ENCODE measurements at regions not wholly inside any gene's neighbourhood (a gene's known extent, or its start where the extent isn't known, plus 50 kb on each side); places are given as distances from the start of the nearest gene placed in this dataset.

DNA sequence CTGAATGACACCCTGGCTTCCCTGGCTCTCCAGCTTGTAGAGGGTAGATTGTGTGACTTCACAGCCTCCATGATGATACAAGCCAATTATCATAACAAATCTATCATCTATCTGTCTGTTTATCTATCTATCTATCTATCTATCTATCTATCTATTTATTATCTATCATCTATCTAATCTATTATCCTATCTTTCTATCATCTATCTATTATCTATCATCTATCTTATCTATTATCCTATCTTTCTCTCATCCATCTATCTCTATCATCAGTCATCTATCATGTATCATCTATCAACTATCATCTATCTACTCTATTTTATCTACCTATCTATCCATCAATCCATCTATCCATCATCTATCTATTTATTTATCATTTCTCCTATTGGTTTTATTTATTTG, 361.8 kb downstream of the RNF144A start:
- no peaks in the 10 kb centered on the region for H3K36me3 ChIP-seq (ENCODE audit: control insufficient read depth in 2 of 2, insufficient read depth in 2 of 2, low read length in 2 of 2)
- H3K4me3 ChIP-seq (ENCODE audit: low read length in 2 of 2), result no peak overlapping the region
- H3K9me3 ChIP-seq (ENCODE audit: control insufficient read depth in 2 of 2, low read length in 2 of 2), result no peaks in the 10 kb centered on the region
- H3K9ac ChIP-seq (ENCODE audit: low read depth in 1 of 2, low read length in 2 of 2), result no peak overlapping the region
- no peaks in the 10 kb centered on the region for H3K27me3 ChIP-seq (ENCODE audit: control insufficient read depth in 2 of 2, insufficient read depth in 2 of 2, low read length in 2 of 2)
- no peaks in the 10 kb centered on the region for H3K4me1 ChIP-seq (ENCODE audit: control insufficient read depth in 2 of 2, insufficient read depth in 2 of 2, low read length in 2 of 2)
- no peak overlapping the region for H3K27ac ChIP-seq (ENCODE audit: low read depth in 2 of 2, low read length in 2 of 2)

DNA sequence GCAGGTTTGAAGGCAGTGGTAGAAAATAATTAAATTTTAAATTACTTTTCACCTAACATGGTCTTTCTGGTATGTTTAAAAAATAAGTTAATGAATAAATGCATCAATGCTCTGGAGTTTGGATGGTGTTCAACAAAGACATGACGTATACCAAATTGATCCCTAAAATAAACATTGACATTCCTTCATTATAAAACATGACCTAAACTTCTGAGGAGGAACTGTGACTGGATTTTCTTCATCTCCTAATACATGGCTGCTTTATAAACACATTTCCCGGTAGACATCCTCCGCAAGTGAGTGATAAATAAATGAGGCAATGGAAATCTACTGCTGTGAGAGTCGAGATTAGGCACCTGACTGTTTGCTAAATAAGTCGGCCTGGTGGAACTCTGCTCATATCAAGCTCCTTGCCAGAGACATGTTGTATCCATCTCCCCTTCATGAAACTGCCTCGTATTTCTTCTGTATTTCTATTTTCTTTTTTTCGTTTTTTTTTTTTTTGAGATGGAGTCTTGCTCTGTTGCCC, 362.3 kb downstream of the RNF144A start:
- Histone ChIP-seq H3K36me3 (ENCODE audit: control insufficient read depth in 2 of 2, insufficient read depth in 2 of 2, low read length in 2 of 2) (no peaks in the 10 kb centered on the region), H3K27ac (ENCODE audit: low read depth in 2 of 2, low read length in 2 of 2) (no peak overlapping the region)

DNA sequence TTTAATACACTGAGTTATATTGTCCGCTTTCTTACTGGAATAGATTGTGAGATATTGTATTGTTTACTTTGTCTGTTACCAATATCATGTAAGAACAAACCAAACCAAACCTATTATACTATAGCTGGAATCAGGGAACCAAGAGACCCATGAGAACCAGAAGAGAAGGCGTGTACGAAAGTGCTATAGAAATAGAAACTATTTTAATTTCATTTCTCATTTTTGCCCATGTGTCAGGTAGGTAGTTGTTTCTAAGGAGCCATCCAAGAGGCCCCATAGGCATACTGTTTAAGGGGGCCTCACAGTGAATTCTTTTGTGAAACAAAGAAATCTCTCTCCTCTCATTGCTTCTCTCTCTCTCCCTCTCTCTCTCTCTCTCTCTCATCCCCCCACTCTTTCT, 363.6 kb downstream of the RNF144A start:
- H3K4me1 ChIP-seq (ENCODE audit: control insufficient read depth in 2 of 2, insufficient read depth in 2 of 2, low read length in 2 of 2), result no peaks in the 10 kb centered on the region
- H3K27me3 ChIP-seq (ENCODE audit: control insufficient read depth in 2 of 2, insufficient read depth in 2 of 2, low read length in 2 of 2), result no peaks in the 10 kb centered on the region
- no peaks in the 10 kb centered on the region for H3K36me3 ChIP-seq (ENCODE audit: control insufficient read depth in 2 of 2, insufficient read depth in 2 of 2, low read length in 2 of 2)
- H3K9me3 ChIP-seq (ENCODE audit: control insufficient read depth in 2 of 2, low read length in 2 of 2), result no peaks in the 10 kb centered on the region
- H3K27ac ChIP-seq (ENCODE audit: low read depth in 2 of 2, low read length in 2 of 2), result no peak overlapping the region
- H3K4me3 ChIP-seq (ENCODE audit: low read length in 2 of 2), result no peak overlapping the region
- H3K9ac ChIP-seq (ENCODE audit: low read depth in 1 of 2, low read length in 2 of 2), result no peak overlapping the region

More for the DNA sequence above, 362.3 kb downstream of the RNF144A start:
- Histone ChIP-seq H3K27me3 (ENCODE audit: control insufficient read depth in 2 of 2, insufficient read depth in 2 of 2, low read length in 2 of 2) (no peaks in the 10 kb centered on the region), H3K9ac (ENCODE audit: low read depth in 1 of 2, low read length in 2 of 2) (no peak overlapping the region), H3K4me3 (ENCODE audit: low read length in 2 of 2) (no peak overlapping the region), H3K9me3 (ENCODE audit: control insufficient read depth in 2 of 2, low read length in 2 of 2) (no peaks in the 10 kb centered on the region), H3K4me1 (ENCODE audit: control insufficient read depth in 2 of 2, insufficient read depth in 2 of 2, low read length in 2 of 2) (no peaks in the 10 kb centered on the region)

DNA sequence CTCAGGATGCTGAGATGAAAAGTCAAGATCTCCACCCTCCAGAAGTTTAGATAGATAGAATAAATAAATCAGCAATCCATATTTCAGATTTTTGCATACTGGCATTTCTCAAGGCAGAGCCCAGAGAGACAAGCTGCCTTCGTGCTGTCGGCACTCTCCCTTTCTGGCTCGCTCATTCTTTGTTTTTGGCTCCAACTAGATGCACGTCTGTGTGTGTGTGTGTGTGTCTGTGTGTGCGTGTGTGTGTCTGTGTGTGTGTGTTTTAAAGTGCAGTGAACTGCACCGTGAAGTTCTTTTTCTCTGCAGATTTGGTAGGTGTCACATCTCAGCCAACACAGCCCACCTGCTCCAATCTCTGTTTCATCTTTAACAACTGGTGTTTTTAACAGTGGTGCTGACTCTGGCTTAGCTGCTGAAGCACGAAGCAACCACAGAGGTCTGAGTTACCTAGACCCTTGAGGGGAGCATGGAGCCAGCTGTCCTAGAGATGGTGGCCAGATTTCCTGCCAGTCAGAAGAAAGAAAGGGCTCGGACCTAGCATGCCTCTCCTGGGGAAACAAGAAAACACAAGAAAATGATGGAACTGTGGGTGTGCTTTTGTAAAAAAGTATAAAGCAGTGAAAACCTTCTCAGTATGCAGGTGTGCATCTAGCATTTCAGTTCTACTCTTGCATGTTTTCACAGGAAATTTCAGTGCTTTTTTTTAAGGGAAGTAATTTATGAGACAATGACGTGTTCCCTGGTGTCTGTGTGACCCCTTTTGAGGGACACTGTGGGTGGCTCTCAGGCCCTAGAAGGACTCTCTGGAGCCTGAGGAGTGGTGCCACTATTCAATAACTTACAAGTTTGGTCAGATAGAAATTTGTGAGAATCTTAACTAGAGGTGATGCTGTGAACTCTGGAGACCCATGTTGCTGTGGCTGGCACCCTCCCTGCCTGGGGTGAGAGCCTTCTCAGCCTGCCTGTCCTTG, 364.3 kb downstream of the RNF144A start:
- H3K27ac ChIP-seq (ENCODE audit: low read depth in 2 of 2, low read length in 2 of 2), result no peak overlapping the region
- H3K9ac ChIP-seq (ENCODE audit: low read depth in 1 of 2, low read length in 2 of 2), result no peak overlapping the region
- no peaks in the 10 kb centered on the region for H3K9me3 ChIP-seq (ENCODE audit: control insufficient read depth in 2 of 2, low read length in 2 of 2)
- no peaks in the 10 kb centered on the region for H3K36me3 ChIP-seq (ENCODE audit: control insufficient read depth in 2 of 2, insufficient read depth in 2 of 2, low read length in 2 of 2)
- H3K4me3 ChIP-seq (ENCODE audit: low read length in 2 of 2), result no peak overlapping the region
- H3K4me1 ChIP-seq (ENCODE audit: control insufficient read depth in 2 of 2, insufficient read depth in 2 of 2, low read length in 2 of 2), result no peaks in the 10 kb centered on the region
- no peaks in the 10 kb centered on the region for H3K27me3 ChIP-seq (ENCODE audit: control insufficient read depth in 2 of 2, insufficient read depth in 2 of 2, low read length in 2 of 2)

DNA sequence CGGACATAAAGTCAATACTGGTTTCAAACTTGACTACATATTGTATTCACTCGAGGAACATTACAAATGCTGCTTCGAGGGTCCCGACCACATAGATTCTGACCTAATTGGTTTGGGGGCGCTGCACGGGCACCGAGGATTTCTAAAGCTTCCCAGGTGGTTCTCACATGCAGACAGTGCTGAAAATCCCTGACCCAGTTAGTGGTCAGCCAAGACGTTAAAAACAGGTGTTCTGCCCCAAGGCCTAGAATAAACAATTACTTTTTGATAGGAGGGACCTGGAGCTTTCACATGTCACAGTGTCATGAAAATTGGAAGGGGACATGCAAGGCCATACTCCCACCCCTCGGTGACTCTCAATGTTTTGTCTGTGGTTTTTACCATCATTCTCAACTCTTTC, 368.9 kb downstream of the RNF144A start:
- no peak overlapping the region for H3K4me3 ChIP-seq (ENCODE audit: low read length in 2 of 2)
- H3K36me3 ChIP-seq (ENCODE audit: control insufficient read depth in 2 of 2, insufficient read depth in 2 of 2, low read length in 2 of 2), result no peaks in the 10 kb centered on the region
- H3K27ac ChIP-seq (ENCODE audit: low read depth in 2 of 2, low read length in 2 of 2), result no peak overlapping the region
- H3K27me3 ChIP-seq (ENCODE audit: control insufficient read depth in 2 of 2, insufficient read depth in 2 of 2, low read length in 2 of 2), result no peaks in the 10 kb centered on the region
- H3K9me3 ChIP-seq (ENCODE audit: control insufficient read depth in 2 of 2, low read length in 2 of 2), result no peaks in the 10 kb centered on the region
- H3K4me1 ChIP-seq (ENCODE audit: control insufficient read depth in 2 of 2, insufficient read depth in 2 of 2, low read length in 2 of 2), result no peaks in the 10 kb centered on the region
- no peak overlapping the region for H3K9ac ChIP-seq (ENCODE audit: low read depth in 1 of 2, low read length in 2 of 2)

DNA sequence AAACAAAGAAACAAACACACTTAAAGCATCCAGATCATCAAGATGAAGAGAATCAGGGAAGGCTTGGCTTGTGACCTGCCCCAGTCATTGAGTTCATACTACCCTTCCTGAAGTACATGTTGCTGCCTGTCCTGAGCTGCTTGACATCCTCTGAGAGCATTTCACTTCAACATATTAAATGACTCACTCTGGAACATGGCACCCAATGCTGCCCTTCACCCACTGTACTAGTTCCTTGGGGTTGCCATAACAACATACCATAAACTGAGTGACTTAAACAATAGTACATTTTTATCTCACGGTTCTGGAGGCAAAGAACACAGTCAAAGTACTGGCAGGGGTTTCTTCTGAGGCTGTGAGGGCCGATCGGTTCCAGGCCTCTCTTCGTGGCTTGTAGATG, 371.3 kb downstream of the RNF144A start:
- H3K9me3 ChIP-seq (ENCODE audit: control insufficient read depth in 2 of 2, low read length in 2 of 2), result no peaks in the 10 kb centered on the region
- no peak overlapping the region for H3K9ac ChIP-seq (ENCODE audit: low read depth in 1 of 2, low read length in 2 of 2)
- no peaks in the 10 kb centered on the region for H3K27me3 ChIP-seq (ENCODE audit: control insufficient read depth in 2 of 2, insufficient read depth in 2 of 2, low read length in 2 of 2)
- no peak overlapping the region for H3K4me3 ChIP-seq (ENCODE audit: low read length in 2 of 2)
- no peaks in the 10 kb centered on the region for H3K36me3 ChIP-seq (ENCODE audit: control insufficient read depth in 2 of 2, insufficient read depth in 2 of 2, low read length in 2 of 2)
- no peak overlapping the region for H3K27ac ChIP-seq (ENCODE audit: low read depth in 2 of 2, low read length in 2 of 2)
- no peaks in the 10 kb centered on the region for H3K4me1 ChIP-seq (ENCODE audit: control insufficient read depth in 2 of 2, insufficient read depth in 2 of 2, low read length in 2 of 2)

DNA sequence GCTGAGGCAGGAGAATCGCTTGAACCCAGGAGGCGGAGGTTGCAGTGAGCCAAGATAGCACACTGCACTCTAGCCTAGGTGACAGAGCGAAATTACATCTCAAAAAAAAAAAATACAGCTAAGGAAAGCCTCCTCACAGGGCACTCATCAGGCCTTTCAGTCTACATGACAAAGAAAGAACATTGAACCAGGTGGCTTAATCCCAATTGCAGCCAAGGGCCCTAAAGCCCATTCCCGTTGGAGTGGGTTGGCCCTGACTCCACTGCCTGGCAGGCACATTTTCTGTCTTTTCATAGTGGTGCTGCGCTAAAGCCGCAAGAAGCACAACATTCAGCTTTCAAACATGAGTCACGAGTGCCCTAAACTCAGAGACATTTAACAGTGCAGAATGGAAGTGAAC, 372.5 kb downstream of the RNF144A start:
- Histone ChIP-seq H3K9me3 (ENCODE audit: control insufficient read depth in 2 of 2, low read length in 2 of 2) (no peaks in the 10 kb centered on the region), H3K36me3 (ENCODE audit: control insufficient read depth in 2 of 2, insufficient read depth in 2 of 2, low read length in 2 of 2) (no peaks in the 10 kb centered on the region), H3K9ac (ENCODE audit: low read depth in 1 of 2, low read length in 2 of 2) (no peak overlapping the region), H3K27ac (ENCODE audit: low read depth in 2 of 2, low read length in 2 of 2) (no peak overlapping the region), H3K4me1 (ENCODE audit: control insufficient read depth in 2 of 2, insufficient read depth in 2 of 2, low read length in 2 of 2) (no peaks in the 10 kb centered on the region), H3K27me3 (ENCODE audit: control insufficient read depth in 2 of 2, insufficient read depth in 2 of 2, low read length in 2 of 2) (no peaks in the 10 kb centered on the region), H3K4me3 (ENCODE audit: low read length in 2 of 2) (no peak overlapping the region)

DNA sequence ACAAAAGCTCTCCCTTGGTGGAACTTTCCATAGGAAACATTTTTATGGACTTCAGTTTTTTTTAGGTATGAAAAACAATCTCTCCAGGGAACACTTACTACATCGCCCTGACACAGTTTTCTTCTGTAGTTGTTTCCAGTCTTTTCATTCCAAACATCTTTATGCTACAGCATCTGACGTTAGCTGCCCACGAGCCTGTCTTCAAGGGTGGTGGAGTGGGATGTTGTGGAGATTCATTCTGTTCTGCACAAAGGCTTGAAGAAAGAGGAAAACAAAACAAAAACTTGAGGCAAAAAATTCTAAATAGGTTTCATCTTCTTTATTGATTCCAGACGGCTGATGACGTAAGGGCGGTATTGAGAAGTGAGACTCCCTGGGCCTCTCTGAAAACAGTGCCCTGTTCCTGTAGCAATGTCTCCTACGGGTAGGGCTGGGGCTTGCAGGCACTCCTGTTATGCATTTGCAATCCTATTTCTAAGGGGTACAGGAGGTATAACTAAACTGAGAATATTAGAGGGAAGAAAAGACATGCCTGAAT, 375.0 kb downstream of the RNF144A start:
- H3K36me3 ChIP-seq (ENCODE audit: control insufficient read depth in 2 of 2, insufficient read depth in 2 of 2, low read length in 2 of 2), result no peaks in the 10 kb centered on the region
- no peak overlapping the region for H3K9ac ChIP-seq (ENCODE audit: low read depth in 1 of 2, low read length in 2 of 2)
- H3K4me3 ChIP-seq (ENCODE audit: low read length in 2 of 2), result no peak overlapping the region
- no peaks in the 10 kb centered on the region for H3K9me3 ChIP-seq (ENCODE audit: control insufficient read depth in 2 of 2, low read length in 2 of 2)
- H3K27ac ChIP-seq (ENCODE audit: low read depth in 2 of 2, low read length in 2 of 2), result no peak overlapping the region
- H3K4me1 ChIP-seq (ENCODE audit: control insufficient read depth in 2 of 2, insufficient read depth in 2 of 2, low read length in 2 of 2), result no peaks in the 10 kb centered on the region
- no peaks in the 10 kb centered on the region for H3K27me3 ChIP-seq (ENCODE audit: control insufficient read depth in 2 of 2, insufficient read depth in 2 of 2, low read length in 2 of 2)

DNA sequence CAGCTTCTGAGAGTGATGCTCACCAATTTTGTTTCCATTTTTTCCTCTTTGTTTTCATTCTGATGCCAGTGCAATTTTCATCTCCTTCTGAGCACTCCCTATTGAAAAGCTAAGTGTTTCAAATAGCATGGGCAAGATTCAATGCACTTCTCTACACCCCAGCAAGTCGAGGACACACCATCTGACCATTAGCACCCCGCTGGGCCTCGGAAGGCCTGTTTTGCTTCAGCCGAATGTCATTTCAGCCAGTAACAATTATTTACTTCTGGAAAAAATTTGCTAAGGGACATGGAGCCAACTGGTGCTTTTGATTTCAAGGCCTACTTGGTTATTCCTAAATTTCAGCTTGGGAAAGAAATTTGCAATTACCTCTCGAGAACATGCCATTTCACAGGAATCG, 392.4 kb downstream of the RNF144A start:
- no peaks in the 10 kb centered on the region for H3K27me3 ChIP-seq (ENCODE audit: control insufficient read depth in 2 of 2, insufficient read depth in 2 of 2, low read length in 2 of 2)
- H3K4me1 ChIP-seq (ENCODE audit: control insufficient read depth in 2 of 2, insufficient read depth in 2 of 2, low read length in 2 of 2), result no peaks in the 10 kb centered on the region
- no peaks in the 10 kb centered on the region for H3K9me3 ChIP-seq (ENCODE audit: control insufficient read depth in 2 of 2, low read length in 2 of 2)
- H3K9ac ChIP-seq (ENCODE audit: low read depth in 1 of 2, low read length in 2 of 2), result no peak overlapping the region
- no peaks in the 10 kb centered on the region for H3K36me3 ChIP-seq (ENCODE audit: control insufficient read depth in 2 of 2, insufficient read depth in 2 of 2, low read length in 2 of 2)
- H3K4me3 ChIP-seq (ENCODE audit: low read length in 2 of 2), result no peak overlapping the region
- no peak overlapping the region for H3K27ac ChIP-seq (ENCODE audit: low read depth in 2 of 2, low read length in 2 of 2)

DNA sequence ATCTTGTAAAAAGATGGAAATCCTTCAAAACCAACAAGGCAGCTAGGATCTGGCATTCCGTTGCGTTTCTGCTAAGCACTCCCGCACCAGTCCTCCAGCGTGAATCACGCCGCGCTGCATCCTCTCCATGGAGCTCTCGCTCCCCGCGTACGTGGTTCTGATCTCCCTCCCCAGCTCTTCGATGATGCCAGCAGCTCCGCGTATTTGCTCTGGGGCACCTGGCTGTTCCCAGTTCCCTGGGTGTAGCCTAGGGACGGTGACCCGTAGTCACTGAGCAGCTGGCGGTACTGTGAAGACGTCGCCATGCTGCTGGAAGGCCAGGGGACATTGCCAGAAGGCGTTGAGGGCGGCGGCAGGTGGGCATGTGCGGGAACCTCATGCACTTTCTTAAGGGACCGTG, 407.5 kb downstream of the RNF144A start:
- H3K9ac ChIP-seq (ENCODE audit: low read depth in 1 of 2, low read length in 2 of 2), result no peak overlapping the region
- H3K4me1 ChIP-seq (ENCODE audit: control insufficient read depth in 2 of 2, insufficient read depth in 2 of 2, low read length in 2 of 2), result no peaks in the 10 kb centered on the region
- H3K9me3 ChIP-seq (ENCODE audit: control insufficient read depth in 2 of 2, low read length in 2 of 2), result no peaks in the 10 kb centered on the region
- H3K27ac ChIP-seq (ENCODE audit: low read depth in 2 of 2, low read length in 2 of 2), result no peak overlapping the region
- no peaks in the 10 kb centered on the region for H3K36me3 ChIP-seq (ENCODE audit: control insufficient read depth in 2 of 2, insufficient read depth in 2 of 2, low read length in 2 of 2)
- H3K4me3 ChIP-seq (ENCODE audit: low read length in 2 of 2), result no peak overlapping the region
- no peaks in the 10 kb centered on the region for H3K27me3 ChIP-seq (ENCODE audit: control insufficient read depth in 2 of 2, insufficient read depth in 2 of 2, low read length in 2 of 2)
